ENCODE measurements at regions not wholly inside any gene's neighbourhood (a gene's known extent, or its start where the extent isn't known, plus 50 kb on each side); places are given as distances from the start of the nearest gene placed in this dataset.

- Histone ChIP-seq H3K27ac (ENCODE audit: low read depth in 1 of 2, low read length in 2 of 2) (no peak overlapping the region), H3K36me3 (ENCODE audit: insufficient read depth, low read length) (no peaks in the 10 kb centered on the region), H3K4me3 (ENCODE audit: low read length) (no peak overlapping the region), H3K9me3 (ENCODE audit: control insufficient read depth in 1 of 2, insufficient read depth in 1 of 2, low read length in 2 of 2) (no peaks in the 10 kb centered on the region), H3K27me3 (ENCODE audit: control insufficient read depth in 1 of 2, insufficient read depth in 2 of 2, low read length in 2 of 2) (no peaks in the 10 kb centered on the region), H3K4me1 (ENCODE audit: insufficient read depth, low read length) (peaks cover 26% of the 10 kb centered on the region)
- ATAC-seq (ENCODE audit: poor library complexity) (no peak), DNase-seq (no peak)
- intact Hi-C loops (cut with DNase I, micrococcal nuclease): no loop called here
- TF ChIP-seq CTCF (IDR thresholded peaks at IDR 0.05): no peak
- ChIA-PET POLR2A (interaction anchor here (0.7 kb wide), 1 partner anchor 148 kb away, joined by 3 read pairs; no protein-coding TSS in a partner anchor), CTCF (no interaction called here)
- H3K4me1 Mint-ChIP-seq (ENCODE audit: low read depth): peaks cover 33% of the 10 kb centered on the region
- H3K27ac Mint-ChIP-seq: no peak overlapping the region
- no peaks in the 10 kb centered on the region for H3K27me3 Mint-ChIP-seq
- H3K4me3 Mint-ChIP-seq: no peak overlapping the region
- H3K9me3 Mint-ChIP-seq: no peaks in the 10 kb centered on the region
- no peaks in the 10 kb centered on the region for H3K36me3 Mint-ChIP-seq (ENCODE audit: low read depth)
These were observed 212.8 kb downstream of the PIK3R1 start for GRCh38 chr5:68428231-68428811.

- Histone ChIP-seq H3K27ac (ENCODE audit: low read depth in 1 of 2, low read length in 2 of 2) (no peak overlapping the region), H3K9me3 (ENCODE audit: control insufficient read depth in 1 of 2, insufficient read depth in 1 of 2, low read length in 2 of 2) (no peaks in the 10 kb centered on the region), H3K4me1 (ENCODE audit: insufficient read depth, low read length) (peaks cover 38% of the 10 kb centered on the region), H3K4me3 (ENCODE audit: low read length) (no peak overlapping the region), H3K36me3 (ENCODE audit: insufficient read depth, low read length) (no peaks in the 10 kb centered on the region), H3K27me3 (ENCODE audit: control insufficient read depth in 1 of 2, insufficient read depth in 2 of 2, low read length in 2 of 2) (no peaks in the 10 kb centered on the region)
- no peak overlapping the region for H3K4me3 Mint-ChIP-seq
- no peaks in the 10 kb centered on the region for H3K9me3 Mint-ChIP-seq
- ChIA-PET CTCF (no interaction called here), POLR2A (no interaction called here)
- H3K4me1 Mint-ChIP-seq (ENCODE audit: low read depth): peaks cover 45% of the 10 kb centered on the region
- H3K36me3 Mint-ChIP-seq (ENCODE audit: low read depth): no peaks in the 10 kb centered on the region
- DNase-seq (no peak), ATAC-seq (ENCODE audit: poor library complexity) (no peak)
- TF ChIP-seq CTCF (IDR thresholded peaks at IDR 0.05): no peak
- intact Hi-C loops (cut with DNase I, micrococcal nuclease): no loop called here
- H3K27me3 Mint-ChIP-seq: no peaks in the 10 kb centered on the region
- no peak overlapping the region for H3K27ac Mint-ChIP-seq
These were observed 214.0 kb downstream of the PIK3R1 start for GRCh38 chr5:68429510-68429909.

- no peak overlapping the region for H3K4me3 Mint-ChIP-seq
- no peak for ATAC-seq (ENCODE audit: poor library complexity)
- no peak for TF ChIP-seq CTCF (IDR thresholded peaks at IDR 0.05)
- H3K9me3 ChIP-seq (ENCODE audit: control insufficient read depth in 1 of 2, insufficient read depth in 1 of 2, low read length in 2 of 2): no peaks in the 10 kb centered on the region
- peaks cover 46% of the 10 kb centered on the region for H3K4me1 Mint-ChIP-seq (ENCODE audit: low read depth)
- no peak overlapping the region for H3K4me3 ChIP-seq (ENCODE audit: low read length)
- no peaks in the 10 kb centered on the region for H3K27me3 ChIP-seq (ENCODE audit: control insufficient read depth in 1 of 2, insufficient read depth in 2 of 2, low read length in 2 of 2)
- CTCF ChIA-PET: no interaction called here
- H3K4me1 ChIP-seq (ENCODE audit: insufficient read depth, low read length): peaks cover 38% of the 10 kb centered on the region
- H3K27ac ChIP-seq (ENCODE audit: low read depth in 1 of 2, low read length in 2 of 2): no peak overlapping the region
- no peaks in the 10 kb centered on the region for H3K36me3 Mint-ChIP-seq (ENCODE audit: low read depth)
- H3K9me3 Mint-ChIP-seq: no peaks in the 10 kb centered on the region
- H3K27ac Mint-ChIP-seq: no peak overlapping the region
- intact Hi-C loops (cut with DNase I, micrococcal nuclease): loop anchor here in 1 of 2 experiments (10.0 kb wide), 1 partner anchor 1425 kb away; no protein-coding TSS in a partner anchor
- POLR2A ChIA-PET: no interaction called here
- H3K27me3 Mint-ChIP-seq: no peaks in the 10 kb centered on the region
- no peaks in the 10 kb centered on the region for H3K36me3 ChIP-seq (ENCODE audit: insufficient read depth, low read length)
- no peak for DNase-seq
These were observed 214.7 kb downstream of the PIK3R1 start for GRCh38 chr5:68430279-68430678.

Data from CD4-positive, alpha-beta T cell (primary cell).